GF-D8 (cell line): ENCODE measurements at regions not wholly inside any gene's neighbourhood (a gene's known extent, or its start where the extent isn't known, plus 50 kb on each side); places are given as distances from the start of the nearest gene placed in this dataset.

Source experiments
- DNase-seq: peaks from one replicate; lab custom pipeline; 2025; lab: John Stamatoyannopoulos, UW

DNA sequence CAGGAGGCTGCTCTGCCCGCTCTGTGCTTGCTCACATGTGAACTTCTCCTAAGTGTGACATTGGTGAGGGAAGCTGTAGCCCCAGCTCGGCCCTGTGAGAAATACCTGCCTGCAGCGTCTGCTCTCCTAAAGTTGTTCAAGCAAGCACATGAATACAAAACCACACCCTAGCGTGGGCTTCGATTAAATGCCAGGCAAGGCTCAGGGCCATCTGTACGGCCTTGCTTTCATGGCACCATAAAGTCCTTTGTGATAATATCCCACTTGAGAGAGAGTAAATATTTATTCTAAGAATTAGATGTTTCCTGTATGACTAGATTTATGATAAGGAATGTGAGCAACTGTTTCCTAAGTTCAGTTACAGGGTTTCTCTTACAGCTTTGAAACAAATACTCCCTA lies 262.8 kb upstream of the KLF14 start:
- no peak for DNase-seq

DNA sequence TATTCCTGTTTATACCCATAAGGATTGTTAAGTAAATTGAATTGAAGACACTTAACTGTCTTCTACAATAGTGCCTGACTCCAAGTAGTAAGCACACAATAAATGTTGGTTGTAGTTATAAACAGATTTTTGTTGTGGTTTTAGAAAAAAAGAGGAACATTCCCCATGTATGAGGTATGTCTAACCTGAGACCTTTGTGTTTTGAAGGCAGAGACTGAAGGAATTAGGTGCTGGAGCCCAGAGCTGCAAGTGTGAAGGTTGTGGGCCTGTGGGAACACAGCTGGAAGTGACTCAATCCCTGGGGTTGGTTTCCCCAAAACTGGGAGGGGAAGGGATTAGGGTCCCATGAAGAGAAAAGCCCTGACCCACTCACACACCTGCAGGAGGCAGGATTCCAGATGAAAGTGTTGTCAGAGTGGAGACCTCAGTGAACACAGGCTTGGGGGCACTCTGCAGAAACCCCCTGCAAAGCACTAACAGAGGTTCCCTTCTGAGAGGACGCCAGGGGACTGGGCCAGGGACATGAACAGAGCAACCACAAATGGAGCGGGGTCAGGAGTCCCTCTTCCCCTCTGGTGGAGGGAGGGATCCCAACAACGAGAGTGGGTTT lies 265.1 kb upstream of the KLF14 start:
- no peak for DNase-seq

DNA sequence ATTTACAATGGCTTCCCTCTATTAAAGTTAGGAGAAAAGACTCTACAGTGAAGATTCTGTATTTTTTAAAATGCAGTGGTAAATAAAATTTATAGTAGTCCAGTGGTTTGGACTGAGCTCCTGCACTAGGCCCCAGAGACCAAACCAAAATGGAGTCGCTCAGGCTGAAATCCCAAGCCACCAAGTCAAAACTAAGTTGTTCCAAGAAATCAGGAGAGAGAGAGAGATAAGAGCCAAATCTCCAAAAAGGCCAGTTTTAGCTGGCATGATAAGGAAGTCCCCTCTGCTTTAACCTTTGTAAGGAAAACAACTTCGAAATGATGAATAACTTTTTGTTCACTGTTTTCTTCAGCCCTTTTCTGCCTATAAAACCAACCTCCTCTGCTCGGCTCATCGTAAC lies 265.9 kb upstream of the KLF14 start:
- DNase-seq = no peak

DNA sequence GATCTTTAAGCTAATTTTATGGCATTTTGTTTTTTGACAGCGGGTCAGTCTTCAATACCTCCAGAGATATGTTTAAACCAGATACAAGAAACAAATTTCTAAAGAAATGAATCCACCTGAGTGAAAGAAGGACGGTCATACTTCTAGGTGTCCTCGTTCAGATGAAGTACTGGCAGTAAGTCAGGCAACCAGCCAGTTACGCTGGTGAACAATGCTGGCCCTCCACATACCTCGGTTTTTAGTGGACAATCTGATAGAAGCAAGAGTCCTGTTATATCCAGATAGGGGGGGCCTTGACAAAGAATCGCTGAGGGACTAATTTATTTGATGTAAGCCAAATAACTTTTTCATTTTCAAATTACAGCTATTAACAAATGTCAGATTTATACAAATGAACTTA lies 266.4 kb upstream of the KLF14 start:
- no peak for DNase-seq

DNA sequence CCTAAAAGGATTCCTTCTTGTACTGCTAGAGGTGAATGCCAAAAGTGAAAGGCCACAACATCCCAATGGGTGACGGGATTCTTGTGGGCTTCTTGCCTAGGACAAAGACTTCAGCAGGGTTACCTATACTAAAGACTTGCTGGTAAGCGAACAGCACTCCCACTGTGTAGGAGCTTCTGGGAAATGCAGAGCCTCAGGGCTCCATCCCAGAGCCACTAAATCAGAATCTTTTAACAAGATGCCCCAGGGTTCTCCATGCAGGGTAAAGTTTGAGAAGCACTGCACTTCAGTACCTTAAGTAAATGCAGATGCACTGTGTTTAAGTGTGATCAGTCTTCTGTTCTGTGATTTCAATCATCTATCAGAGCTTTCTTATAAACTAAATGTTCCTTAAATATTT lies 266.9 kb upstream of the KLF14 start:
- DNase-seq = no peak

DNA sequence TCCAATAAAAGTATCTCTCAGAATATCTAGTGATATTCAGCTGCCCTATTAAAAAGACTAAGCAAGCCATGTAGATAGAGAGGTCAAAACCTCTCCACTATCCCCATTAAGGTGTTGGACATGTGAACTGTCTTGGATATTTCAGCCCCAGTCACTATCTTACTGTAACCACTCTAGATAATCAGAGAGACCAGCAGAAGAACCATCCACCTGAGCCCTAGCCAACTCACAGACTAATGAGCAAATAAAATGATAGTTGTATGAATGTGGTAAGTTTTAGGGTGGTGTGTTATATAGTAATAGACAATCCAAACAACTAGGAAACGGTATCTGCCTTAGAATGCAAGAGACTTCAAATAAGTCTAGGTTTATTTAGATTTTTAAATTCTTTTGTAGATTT lies 268.6 kb upstream of the KLF14 start:
- no peak for DNase-seq

DNA sequence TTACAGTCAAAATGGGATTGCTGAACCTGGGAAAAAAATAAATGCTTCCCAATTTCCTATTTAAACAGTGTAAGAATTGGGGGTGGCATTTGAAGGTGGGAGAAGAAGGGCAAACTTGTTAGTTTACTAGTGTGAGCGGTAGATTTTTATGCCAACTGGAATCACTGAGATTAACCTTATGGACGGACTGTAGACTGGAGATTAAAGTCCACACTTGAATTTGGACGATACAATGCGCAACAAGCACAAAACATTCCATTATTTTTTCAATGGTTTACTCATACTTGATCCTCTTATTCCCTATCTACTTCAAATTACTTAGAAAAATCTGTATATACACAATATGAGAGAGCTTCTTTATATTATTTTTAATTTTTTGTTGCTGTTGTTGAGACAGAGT lies 269.6 kb upstream of the KLF14 start:
- DNase-seq = no peak

DNA sequence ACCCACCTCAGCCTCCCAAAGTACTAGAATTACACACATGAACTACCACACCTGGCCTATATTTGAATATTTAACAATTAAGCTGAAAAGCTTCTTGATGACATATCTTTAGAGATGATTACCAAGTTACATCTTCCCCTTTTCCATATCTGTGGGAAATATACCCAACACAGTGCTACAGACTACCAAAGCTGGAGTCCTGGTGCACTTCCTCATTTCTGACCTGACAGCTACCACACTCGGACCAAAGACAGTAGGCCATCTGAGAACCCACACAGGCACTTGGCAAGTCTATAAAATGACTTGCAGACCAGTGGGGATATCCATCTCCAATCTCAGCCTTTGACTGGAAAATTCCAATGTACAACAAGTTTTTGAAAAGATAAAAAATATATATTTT lies 270.4 kb upstream of the KLF14 start:
- peak; percentile 54 for DNase-seq

DNA sequence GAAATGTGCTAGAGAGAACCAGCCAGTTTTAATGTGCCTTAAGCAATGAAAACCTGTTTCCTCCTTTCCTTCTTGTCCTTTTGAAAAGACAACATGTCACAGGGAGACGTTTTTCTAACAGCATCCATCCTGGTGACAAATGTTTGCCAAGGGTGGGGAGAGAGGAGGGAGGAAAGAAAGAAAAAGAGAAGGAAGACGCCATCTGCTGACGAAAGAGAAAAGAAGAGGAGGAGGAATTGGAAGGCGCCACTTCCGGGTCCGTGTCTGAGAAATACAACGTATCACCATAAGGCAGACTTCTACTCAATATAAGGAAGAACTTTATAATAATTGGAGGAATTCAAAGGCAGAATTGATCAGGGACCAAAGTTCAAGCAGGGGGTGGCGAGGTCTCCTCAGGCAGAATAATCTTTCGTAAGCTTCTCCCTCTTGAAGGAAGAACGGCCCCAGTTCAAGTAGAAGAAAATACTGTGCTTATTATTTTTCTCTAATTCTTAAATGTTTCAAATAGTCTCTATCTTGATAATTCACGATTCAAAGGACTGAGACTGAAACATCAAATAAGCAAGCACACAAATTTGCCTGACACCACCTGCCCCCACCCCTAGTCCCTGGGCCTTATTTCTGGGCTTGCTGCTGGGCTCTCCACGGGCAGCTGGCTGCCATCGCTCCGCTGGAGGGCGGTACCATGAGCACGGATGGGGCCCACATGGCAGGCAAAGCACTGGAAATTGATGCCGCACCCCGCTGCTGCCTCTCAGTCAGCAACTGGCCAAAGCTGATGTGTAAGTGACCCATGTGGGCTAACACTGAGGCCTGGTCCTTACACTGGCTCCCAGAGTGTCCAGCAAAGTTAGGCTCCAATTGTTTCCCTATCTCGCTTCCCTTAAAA lies 273.7 kb upstream of the KLF14 start:
- DNase-seq = peak; percentile 63

DNA sequence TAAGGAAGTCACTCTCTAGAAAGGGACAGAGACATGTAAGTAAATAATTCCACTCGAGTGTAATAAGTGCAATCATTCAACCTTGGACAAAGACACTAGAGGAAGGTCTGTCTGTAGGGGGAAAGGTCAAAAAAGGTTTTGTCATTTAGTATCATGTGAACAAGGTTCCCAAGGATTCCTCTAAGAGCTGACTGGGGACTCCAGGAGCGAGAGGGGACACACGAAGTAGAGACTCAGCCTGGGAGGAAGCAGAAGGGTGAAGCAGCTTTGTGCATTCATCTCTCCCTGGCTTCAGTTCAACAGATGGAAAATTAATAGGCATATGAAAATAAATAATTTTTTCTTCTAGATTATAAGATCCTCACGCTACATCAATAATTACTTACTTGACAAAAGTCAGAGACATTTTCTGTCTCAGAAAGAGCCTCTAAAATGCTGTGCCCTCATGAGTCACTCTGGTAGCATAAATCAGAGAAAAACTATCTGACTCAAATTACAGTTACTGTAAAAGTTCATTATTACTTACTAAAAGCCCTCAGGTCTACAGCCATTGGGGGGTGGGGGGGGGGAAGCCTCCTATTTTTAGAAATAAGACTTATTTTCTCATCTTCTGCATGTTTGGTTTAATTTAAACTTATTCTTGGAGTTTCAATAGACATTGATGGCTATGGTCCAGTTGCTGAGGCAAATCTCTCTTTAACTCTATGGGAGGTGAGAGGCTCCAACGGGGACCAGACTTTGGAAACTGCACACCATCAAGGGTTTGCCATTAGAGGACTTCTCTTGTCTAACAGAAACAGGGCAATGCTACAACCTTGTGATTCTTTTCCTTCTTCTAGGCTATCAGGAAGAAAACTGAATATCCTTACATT lies 275.1 kb upstream of the KLF14 start:
- no peak for DNase-seq

DNA sequence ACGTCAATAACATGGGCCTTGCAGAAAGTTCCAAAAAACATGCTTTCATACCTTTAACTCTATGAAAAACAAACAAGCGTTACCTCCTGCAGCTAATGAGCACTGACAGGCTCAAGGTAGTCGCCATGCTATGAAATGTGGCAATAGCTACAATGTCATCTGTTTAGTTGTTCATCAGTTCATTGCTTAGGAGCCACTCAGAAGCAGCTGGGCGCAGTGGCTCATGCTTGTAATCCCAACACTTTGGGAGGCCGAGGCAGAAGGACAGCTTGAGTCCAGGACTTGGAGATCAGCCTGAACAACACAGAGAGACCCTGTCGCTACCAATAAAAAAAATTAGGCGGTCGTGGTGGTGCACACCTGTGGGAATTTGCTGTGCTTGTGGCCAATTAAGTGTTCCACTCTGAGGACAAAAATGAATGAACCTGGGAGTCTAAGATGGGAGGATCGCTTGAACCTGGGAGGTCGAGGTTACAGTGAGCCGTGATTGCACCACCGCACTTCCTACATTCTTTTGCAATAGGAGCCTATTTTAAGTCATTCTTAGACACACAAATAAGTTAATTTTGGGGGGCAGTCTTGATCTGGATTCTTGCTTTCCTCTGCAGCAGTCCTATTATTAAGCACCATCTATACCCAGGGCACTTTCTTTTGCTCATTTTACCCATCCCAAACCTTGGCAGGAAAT lies 276.2 kb upstream of the KLF14 start:
- peak; percentile 32 for DNase-seq

DNA sequence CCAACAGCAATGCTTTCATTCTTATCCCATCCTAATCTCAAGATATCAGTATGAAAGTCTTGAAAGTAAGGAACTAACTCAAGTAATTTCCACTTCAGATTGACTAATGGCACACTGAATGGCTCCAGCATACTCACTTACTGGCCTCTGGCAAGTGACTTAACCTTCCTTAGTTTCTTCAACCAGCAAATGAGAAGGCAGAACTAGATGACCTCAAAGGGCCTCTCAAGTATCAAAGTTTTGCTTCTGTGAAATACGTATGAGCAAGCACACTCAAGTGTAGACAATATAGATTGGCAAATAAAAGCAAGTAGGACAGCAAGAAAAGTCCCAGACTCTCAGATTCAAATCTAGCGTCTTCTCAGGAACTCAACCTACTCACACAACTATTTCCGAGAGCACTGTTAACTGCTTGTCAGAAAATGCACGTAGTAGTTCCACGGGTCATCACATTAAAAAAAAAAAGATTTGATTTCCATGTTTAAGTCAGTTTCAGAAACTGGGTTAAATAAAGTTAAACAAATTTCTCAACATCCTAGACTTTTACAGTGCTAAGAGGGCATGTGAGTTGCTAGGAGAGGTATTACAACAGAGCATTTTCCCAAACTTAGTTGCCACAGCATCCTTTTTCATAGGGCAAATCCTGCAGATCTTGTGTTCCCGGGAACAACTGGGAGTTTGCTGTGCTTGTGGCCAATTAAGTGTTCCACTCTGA lies 276.9 kb upstream of the KLF14 start:
- peak; percentile 63 for DNase-seq

DNA sequence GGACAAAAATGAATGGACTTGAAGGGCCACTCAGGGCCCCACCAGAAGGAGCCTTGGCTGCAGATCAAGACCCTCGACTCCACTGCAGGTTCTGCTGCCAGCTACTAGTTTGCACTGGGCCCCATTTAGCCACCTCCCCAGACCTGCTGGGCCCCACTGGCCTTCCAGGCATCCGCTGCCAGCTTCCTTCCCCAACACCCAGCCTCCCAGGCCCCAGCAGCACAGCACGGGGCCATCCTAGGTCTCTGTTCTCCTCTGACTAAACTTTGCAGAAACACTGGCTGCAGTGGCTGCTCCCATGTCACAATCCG lies 277.4 kb upstream of the KLF14 start:
- peak; percentile 66 for DNase-seq

DNA sequence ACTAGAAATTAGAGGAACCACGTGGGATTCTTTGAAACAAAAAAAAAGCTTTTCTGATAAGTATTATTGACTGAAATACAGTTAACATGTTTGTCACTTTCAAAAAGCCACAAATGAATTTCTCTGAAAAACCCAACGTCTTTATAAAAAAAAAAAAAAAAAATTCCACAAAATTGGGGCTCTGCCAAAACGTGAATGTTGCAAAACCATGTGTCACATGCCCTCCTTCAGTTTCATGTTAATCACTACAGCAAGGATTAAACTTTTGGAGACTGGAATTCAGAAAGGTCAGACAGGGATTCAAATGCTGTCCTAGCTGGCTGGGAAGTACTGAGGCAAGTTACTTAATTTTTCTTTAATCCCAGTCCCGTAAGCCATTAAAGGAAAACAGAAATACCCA lies 278.0 kb upstream of the KLF14 start:
- peak; percentile 82 for DNase-seq

DNA sequence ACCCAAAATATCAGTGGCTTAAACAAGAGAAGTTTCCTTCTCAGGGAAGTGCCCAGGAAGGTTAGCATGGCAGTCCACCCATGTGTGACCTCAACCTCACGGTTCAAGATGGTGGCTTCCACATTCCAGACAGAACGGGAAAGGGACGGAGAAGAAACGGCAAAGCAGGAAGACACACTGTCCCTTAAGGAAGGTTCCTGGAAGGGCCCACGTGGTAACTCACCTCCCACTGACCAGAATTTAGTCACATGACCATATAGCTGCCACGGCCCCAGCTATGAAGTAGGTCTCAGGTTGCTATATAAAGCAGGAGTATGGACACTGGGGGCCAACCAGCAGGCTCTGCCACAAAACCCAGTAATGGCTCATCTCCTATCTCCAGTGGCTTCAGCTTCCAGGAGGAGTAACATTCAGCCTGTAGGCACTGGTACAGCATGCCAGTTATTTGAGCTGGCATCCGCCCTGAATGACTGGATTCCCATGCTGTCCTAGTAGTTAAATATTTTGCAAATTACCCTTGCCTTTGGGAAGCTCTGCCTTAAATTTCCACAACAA lies 278.5 kb upstream of the KLF14 start:
- DNase-seq = peak; percentile 34

DNA sequence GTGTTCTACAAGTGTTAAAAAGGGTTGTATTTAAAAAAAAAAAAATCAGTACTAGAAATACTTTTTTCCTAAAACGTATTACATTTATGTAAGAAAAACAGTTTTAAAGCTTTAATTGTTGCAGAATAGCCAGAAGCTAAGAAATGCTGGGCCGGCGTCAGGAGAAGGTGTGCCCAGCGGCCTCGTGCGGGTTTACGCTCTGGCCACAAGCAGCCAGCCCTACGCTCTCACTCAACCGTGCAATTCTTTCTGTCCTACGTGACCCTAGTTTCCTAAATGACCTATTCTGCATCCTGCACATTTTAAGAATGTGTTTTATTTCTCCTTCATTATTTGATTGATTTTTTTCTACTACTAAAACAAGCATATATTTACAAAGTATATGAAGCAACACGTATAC lies 279.7 kb upstream of the KLF14 start:
- peak; percentile 23 for DNase-seq

DNA sequence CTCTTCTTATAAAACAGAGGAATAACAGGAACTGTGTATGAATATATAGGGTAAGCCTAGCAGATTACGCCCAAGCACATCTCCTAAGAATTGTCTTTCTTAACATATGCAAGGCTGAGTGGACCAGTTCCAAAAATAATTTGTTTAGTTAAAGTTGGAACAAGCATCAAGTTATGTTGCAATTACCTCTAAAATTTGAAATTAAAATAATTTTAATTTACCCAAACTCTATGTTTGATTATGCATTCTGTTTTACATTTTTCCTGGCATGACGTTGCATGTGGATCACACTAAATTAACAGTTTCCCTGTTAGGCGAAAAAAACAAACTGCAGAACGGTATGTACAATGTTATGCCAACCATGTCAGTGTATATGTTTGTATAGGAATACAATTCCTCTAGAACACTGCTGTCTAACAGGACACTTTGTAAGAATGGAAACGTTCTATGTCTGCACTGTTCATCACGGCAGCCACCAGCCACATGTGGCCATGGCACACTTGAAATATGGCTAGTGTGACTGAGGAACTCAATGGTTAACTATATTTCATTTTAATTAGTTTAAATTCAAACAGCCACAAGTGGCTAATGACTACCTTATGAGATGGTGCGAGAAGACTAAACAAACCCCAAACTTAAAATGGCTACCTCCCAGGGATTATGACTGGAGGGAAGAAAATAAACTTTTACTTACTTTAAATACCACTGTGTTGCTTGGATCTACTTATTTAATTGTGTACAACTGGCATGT lies 281.1 kb upstream of the KLF14 start:
- no peak for DNase-seq

DNA sequence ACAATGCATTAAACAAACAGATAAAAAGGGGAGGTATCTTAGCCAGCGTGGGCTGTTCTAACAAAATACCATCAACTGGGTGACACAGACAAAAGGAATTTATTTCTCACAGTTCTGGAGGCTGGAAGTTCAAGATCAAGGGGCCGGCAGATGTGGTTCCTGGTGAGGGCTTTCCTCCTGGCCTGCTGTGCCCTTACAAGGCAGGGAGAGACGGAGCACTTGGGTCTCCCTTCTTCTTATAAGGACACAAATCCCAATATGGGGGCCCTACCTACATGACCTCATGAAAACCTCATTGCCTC lies 281.6 kb upstream of the KLF14 start:
- no peak for DNase-seq

DNA sequence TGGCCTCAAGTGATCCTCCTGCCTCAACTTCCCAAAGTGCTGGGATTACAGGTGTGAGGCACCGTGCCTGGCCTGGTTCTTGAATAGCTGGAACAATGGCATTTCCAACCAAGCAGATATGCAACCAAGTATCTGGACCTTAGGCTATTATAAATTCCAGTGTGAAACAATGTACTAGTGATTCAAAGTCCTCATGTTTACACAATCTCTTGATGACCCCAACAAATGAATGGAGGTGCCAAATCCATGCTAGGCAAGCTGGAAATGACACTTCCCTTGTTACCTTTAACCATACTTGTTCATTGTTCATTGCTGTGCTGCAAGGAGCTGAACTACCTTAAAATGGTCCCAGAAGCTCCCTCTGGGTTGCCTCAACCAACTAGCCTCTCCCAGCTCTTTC lies 282.2 kb upstream of the KLF14 start:
- DNase-seq = no peak

DNA sequence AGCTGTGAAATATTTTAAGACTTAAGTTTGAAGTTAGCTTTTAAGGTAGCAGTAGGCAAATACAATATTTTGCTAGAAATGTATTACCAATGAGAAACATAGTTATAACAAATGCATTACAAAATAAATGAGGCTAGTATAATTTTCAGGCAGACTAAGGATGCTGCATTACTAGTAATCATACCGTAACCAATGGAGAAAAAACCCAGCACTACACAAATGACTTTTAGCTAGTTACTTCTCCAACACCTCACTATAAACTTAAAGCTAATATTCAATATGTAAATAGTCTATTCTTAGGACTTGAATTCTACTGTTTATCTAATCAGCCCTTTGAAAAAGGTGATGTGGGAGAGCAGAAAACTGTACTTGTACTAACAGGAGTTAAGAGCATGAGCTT lies 285.3 kb upstream of the KLF14 start:
- no peak for DNase-seq

DNA sequence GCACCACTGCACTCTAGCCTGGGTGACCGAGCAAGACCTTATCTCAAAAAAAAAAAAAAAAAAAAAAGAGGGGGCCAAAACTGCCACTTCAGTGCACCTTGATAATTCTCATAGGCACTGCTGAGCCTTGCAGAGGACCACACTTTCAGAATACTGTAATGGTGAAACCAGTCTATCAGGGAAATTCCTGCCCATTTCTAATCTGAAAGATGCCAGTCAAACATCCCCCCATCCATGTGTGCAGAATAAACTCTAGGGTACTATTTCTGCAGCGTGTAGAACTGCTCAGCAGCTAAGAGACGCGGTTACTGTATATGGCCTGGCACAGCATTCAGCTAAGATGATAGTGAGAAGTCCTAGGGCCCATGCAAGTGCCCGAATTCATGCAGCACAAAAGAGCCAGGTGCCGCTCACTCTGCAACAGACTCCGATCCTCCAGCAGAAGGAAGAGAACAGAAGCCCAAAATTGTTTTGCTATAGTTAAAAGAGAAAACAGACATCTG lies 286.8 kb upstream of the KLF14 start:
- no peak for DNase-seq
